PC-9 (cell line): ENCODE measurements at regions not wholly inside any gene's neighbourhood (a gene's known extent, or its start where the extent isn't known, plus 50 kb on each side); places are given as distances from the start of the nearest gene placed in this dataset.

ENCODE experiments used
- EZH2 ChIP-seq: fragments of 200-600 bp; sonication (generic); IDR thresholded peaks from 2 replicates; pipeline ENCODE4 v1.8.0; 2017; ENCODE audit warnings: antibody characterized with exemption, low read depth
- TF ChIP-seq, protein P1 (sequence below): fragments of 200-600 bp; sonication (generic); conservative IDR thresholded peaks from 2 replicates; pipeline ENCODE4 v1.6.1; 2017; ENCODE audit warnings: mixed run types, antibody characterized with exemption, mild to moderate bottlenecking, moderate library complexity

DNA sequence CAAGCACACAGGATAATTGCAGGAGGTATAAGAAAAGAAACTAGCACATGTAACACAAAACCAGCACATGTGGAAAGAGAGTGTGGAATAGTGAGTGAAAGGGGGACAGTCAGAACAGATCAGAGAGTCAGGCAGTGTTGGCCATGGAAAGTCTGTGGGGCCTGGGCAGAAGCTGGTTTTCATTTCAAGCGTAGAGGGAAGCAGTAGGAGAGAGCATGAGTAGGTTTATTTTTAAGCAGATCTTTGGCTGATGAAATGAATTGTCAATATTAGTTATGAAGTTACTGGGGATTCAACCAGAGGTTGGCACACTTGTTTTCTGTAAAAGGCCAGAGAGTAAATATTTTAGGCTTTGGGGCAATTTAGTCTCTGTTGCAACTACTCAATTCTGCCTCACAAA lies 283.1 kb downstream of the SMARCA2 start:
- TF ChIP-seq, protein P1, sequence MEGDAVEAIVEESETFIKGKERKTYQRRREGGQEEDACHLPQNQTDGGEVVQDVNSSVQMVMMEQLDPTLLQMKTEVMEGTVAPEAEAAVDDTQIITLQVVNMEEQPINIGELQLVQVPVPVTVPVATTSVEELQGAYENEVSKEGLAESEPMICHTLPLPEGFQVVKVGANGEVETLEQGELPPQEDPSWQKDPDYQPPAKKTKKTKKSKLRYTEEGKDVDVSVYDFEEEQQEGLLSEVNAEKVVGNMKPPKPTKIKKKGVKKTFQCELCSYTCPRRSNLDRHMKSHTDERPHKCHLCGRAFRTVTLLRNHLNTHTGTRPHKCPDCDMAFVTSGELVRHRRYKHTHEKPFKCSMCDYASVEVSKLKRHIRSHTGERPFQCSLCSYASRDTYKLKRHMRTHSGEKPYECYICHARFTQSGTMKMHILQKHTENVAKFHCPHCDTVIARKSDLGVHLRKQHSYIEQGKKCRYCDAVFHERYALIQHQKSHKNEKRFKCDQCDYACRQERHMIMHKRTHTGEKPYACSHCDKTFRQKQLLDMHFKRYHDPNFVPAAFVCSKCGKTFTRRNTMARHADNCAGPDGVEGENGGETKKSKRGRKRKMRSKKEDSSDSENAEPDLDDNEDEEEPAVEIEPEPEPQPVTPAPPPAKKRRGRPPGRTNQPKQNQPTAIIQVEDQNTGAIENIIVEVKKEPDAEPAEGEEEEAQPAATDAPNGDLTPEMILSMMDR = no peak
- no peak for TF ChIP-seq EZH2
